ENCODE measurements at regions not wholly inside any gene's neighbourhood (a gene's known extent, or its start where the extent isn't known, plus 50 kb on each side); places are given as distances from the start of the nearest gene placed in this dataset.
A peak's percentile ranks its signal among the peaks of the same experiment; 100 is the strongest.

GRCh38 chr6:122126894-122127293, 272.6 kb upstream of the HSF2 start:
- WGBS, 4 donors, result 48 to 65% (median 58%) methylated on average over 3 of the region's 3 CpGs
- TF ChIP-seq, protein P1, sequence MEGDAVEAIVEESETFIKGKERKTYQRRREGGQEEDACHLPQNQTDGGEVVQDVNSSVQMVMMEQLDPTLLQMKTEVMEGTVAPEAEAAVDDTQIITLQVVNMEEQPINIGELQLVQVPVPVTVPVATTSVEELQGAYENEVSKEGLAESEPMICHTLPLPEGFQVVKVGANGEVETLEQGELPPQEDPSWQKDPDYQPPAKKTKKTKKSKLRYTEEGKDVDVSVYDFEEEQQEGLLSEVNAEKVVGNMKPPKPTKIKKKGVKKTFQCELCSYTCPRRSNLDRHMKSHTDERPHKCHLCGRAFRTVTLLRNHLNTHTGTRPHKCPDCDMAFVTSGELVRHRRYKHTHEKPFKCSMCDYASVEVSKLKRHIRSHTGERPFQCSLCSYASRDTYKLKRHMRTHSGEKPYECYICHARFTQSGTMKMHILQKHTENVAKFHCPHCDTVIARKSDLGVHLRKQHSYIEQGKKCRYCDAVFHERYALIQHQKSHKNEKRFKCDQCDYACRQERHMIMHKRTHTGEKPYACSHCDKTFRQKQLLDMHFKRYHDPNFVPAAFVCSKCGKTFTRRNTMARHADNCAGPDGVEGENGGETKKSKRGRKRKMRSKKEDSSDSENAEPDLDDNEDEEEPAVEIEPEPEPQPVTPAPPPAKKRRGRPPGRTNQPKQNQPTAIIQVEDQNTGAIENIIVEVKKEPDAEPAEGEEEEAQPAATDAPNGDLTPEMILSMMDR (IDR thresholded peaks at IDR 0.05), result no peak
- TF ChIP-seq POLR2A (IDR thresholded peaks at IDR 0.05), result no peak
- ATAC-seq (peak in 2 of 4 donors; percentile 21 to 22), DNase-seq (no peak)
- Histone ChIP-seq H3K27ac (peak overlapping the region; percentile 63 to 91 (median 80)), H3K27me3 (no peaks in the 10 kb centered on the region), H3K4me1 (peaks cover 0 to 23% (median 0%) of the 10 kb centered on the region in 12 donors), H3K36me3 (no peaks in the 10 kb centered on the region), H3K4me3 (peak overlapping the region in 4 of 12 donors; percentile 24 to 43 (median 32)), H3K9me3 (peaks cover 0 to 8% (median 0%) of the 10 kb centered on the region in 12 donors)
- intact Hi-C loops (cut with DNase I), result loop anchor here in 1 of 10 donors (5.0 kb wide), 3 partner anchors 75 to 690 kb away; partner anchors contain the start of gene GJA1

DNA sequence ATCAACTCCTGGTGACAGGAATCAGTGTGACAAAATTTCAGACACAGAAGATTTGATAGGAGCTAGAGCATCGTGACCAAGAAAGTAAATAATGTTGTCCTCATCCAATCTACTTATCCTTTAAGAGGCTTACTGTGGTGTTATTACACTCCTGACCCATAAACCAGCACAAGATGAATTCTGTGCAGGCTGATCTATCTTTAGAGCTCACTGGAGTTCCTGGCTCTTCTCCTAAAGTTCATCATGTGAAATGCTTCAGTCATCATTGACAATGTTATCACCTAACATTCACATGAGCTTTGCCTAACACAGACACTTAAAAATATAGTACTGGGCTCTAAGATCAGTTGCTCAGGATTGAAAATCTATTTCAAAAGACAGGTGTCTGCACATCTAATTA, 271.0 kb upstream of the HSF2 start:
- intact Hi-C loops (cut with DNase I), result loop anchor here in 2 of 10 donors (2.0 to 5.0 kb wide), 6 partner anchors 52 to 692 kb away; partner anchors contain the start of gene GJA1 (in 1 of the 2)
- TF ChIP-seq POLR2A (IDR thresholded peaks at IDR 0.05), result no peak
- TF ChIP-seq, protein P1 (IDR thresholded peaks at IDR 0.05), result no peak
- H3K36me3 ChIP-seq, result no peaks in the 10 kb centered on the region
- 22 to 33% (median 31%) methylated on average over 1 of the region's 1 CpG for WGBS, 4 donors
- H3K4me3 ChIP-seq, result peak overlapping the region in 2 of 12 donors; percentile 24 to 39
- no peaks in the 10 kb centered on the region for H3K27me3 ChIP-seq
- peaks cover 0 to 23% (median 0%) of the 10 kb centered on the region in 12 donors for H3K4me1 ChIP-seq
- H3K9me3 ChIP-seq, result peaks cover 0 to 8% (median 0%) of the 10 kb centered on the region in 12 donors
- H3K27ac ChIP-seq, result peak overlapping the region; percentile 63 to 91 (median 80)
- ATAC-seq, result peak; percentile 83 to 87 (median 86)
- peak in 2 of 5 donors; percentile 23 to 25 for DNase-seq

DNA sequence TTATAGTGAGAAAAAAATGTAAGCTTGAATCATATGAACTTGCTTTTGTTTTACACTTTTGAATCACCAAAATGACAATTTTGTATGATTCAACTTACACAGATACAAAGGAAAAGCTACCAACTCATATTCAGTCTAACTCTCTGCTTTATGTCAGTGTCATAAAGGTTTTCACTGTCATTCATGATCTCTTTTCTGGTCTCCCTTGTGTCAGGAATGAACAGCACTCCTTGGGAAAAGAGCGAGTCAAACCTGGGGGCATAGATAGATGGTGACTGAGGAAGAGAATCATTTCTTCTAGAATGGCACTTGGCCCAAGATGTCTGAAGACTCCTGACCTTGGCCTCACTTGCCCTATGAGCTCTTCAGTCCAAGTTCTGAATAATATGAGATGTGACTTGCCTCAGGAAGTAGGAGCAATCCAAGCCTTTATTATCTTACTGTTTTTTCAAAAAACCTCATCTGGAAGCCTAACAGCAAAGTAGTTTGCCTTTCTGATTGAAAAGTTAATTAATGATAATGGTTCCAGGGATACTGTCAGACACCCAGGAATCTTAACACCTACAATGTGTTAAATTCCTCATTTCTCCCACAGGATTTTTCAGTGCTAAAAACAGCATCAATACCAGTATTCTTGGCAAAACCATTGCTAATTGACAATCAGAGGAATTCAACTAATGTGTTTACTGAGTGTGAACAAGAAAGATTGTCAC, 270.0 kb upstream of the HSF2 start:
- Histone ChIP-seq H3K9me3 (peaks cover 0 to 8% (median 0%) of the 10 kb centered on the region in 12 donors), H3K27me3 (no peaks in the 10 kb centered on the region), H3K4me3 (no peak overlapping the region), H3K36me3 (no peaks in the 10 kb centered on the region), H3K4me1 (peaks cover 0 to 23% (median 0%) of the 10 kb centered on the region in 12 donors), H3K27ac (peak overlapping the region; percentile 57 to 91 (median 80))
- DNase-seq (peak in 1 of 5 donors; percentile 27), ATAC-seq (peak; percentile 8 to 53 (median 40))
- TF ChIP-seq, protein P1 (IDR thresholded peaks at IDR 0.05), result no peak
- no peak for TF ChIP-seq POLR2A (IDR thresholded peaks at IDR 0.05)
- WGBS, 4 donors, result 33 to 54% (median 46%) methylated on average over 1 of the region's 1 CpG
- intact Hi-C loops (cut with DNase I), result loop anchor here in 3 of 10 donors (1.0 to 5.0 kb wide), 8 partner anchors 51 to 693 kb away; partner anchors contain the start of gene GJA1 (in 1 of the 3)

DNA sequence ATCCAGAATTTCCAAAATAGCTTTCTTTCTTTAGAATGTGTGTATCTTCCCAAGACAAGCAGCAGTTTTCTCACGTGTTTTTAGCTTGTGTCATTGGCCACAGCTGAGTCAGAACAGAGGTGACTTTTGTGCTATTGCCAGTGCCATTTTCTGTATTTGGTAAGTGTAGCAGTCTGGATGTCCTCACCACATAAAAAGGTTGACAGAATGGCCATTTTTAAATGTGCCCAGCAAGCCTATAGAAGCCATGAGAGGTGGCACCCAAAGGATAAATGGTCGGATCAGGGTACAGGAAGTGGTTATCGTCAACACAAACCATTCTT, 269.5 kb upstream of the HSF2 start:
- 12 to 19% (median 17%) methylated on average over 3 of the region's 3 CpGs for WGBS, 4 donors
- Histone ChIP-seq H3K36me3 (no peaks in the 10 kb centered on the region), H3K4me3 (no peak overlapping the region), H3K4me1 (peaks cover 0 to 23% (median 0%) of the 10 kb centered on the region in 12 donors), H3K27me3 (no peaks in the 10 kb centered on the region), H3K9me3 (peaks cover 0 to 8% (median 0%) of the 10 kb centered on the region in 12 donors), H3K27ac (peak overlapping the region; percentile 57 to 91 (median 80))
- intact Hi-C loops (cut with DNase I), result loop anchor here in 2 of 10 donors (1.0 to 5.0 kb wide), 2 partner anchors 83 to 122 kb away; no protein-coding TSS in a partner anchor
- ATAC-seq (peak; percentile 75 to 87 (median 82)), DNase-seq (peak in 4 of 5 donors; percentile 31 to 39 (median 38))
- no peak for TF ChIP-seq POLR2A (IDR thresholded peaks at IDR 0.05)
- TF ChIP-seq, protein P1 (IDR thresholded peaks at IDR 0.05), result no peak

Data from heart left ventricle (tissue), 16 donors.